Mucosa of descending colon (tissue), 3 donors: ENCODE measurements at regions not wholly inside any gene's neighbourhood (a gene's known extent, or its start where the extent isn't known, plus 50 kb on each side); places are given as distances from the start of the nearest gene placed in this dataset.
"Not testable (repeated sequence)": the region's sequence is repeated elsewhere in the genome, so short reads cannot be mapped to it uniquely, and the experiment has no call there.

Source experiments
- ATAC-seq: fragments of 200-7000 bp; cut with Tn5 transposase; one replicate; pipeline ENCODE4 v1.9.1; 2020; ENCODE audit warnings: mild to moderate bottlenecking, moderate library complexity
- DNase-seq, 3 donors: peaks; one replicate each; pipeline ENCODE4 v3.0.0-alpha.2; 2020
- H3K36me3 ChIP-seq: fragments of 200-600 bp; one replicate; pipeline ENCODE4 v1.8.0; 2021; ENCODE audit warnings: low read depth, mild to moderate bottlenecking
- H3K4me1 ChIP-seq: fragments of 200-600 bp; one replicate; pipeline ENCODE4 v1.8.0; 2021; ENCODE audit warnings: low read depth, mild to moderate bottlenecking
- H3K4me3 ChIP-seq: fragments of 200-600 bp; one replicate; pipeline ENCODE4 v1.8.0; 2021; ENCODE audit warnings: mild to moderate bottlenecking
- H3K9me3 ChIP-seq: fragments of 200-600 bp; one replicate; pipeline ENCODE4 v1.8.0; 2021; ENCODE audit warnings: mild to moderate bottlenecking
- intact Hi-C, 2 donors: fragments of 100-400 bp; cut with DNase I in 1 of 2; cut with micrococcal nuclease in 1 of 2; formaldehyde crosslinking; loops; one replicate each; pipeline versions ENCODE4 v1.11.0 to v1.11.1; 2022; cut with DNase I, micrococcal nuclease
- TF ChIP-seq, protein P1 (sequence below): fragments of 200-600 bp; IDR thresholded peaks from one replicate; pipeline ENCODE4 v1.8.0; 2022; ENCODE audit warnings: antibody characterized with exemption, mild to moderate bottlenecking
- donor health status: DM: no; HTN: no; CAD: no; lungs with moderate emphysema.
- donor health status: DM: no; HTN: no; CAD: no.
- donor health status: DM: no; HTN: yes; CAD: no.

DNA sequence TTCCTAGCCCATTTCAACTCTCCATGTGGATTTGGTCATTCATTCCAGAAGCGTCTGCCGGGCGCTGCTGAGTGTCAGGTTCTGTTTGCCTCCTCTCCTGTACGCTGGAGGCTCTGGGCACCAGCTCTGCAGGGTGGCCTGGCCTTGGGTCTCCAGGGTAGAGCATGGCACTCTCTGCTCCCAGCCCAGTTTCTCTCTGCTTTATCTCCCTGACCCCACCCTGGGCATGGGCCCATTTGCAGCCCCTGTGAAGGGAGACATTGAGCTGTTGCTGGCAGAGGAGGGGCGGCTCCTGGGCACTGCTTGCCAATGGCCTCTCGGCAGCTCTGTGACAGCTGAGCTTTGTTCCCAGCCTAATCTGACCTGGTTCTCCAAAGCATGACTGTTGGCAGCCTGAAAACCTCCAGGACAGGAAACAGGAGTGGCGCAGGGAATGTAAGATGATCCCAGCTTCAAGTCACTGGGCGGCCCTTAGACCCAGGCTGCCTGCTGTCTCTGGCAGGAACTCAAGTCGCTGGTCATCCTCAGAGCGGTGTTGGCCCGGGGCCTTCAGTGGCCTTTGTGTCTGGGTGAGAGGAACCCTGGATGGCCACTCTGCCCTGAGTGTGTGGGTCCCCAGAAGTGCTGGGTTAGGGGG, 146.8 kb downstream of the SEC14L1 start:
- no peak overlapping the region for H3K4me3 ChIP-seq
- H3K36me3 ChIP-seq, result no peaks in the 10 kb centered on the region
- TF ChIP-seq, protein P1, sequence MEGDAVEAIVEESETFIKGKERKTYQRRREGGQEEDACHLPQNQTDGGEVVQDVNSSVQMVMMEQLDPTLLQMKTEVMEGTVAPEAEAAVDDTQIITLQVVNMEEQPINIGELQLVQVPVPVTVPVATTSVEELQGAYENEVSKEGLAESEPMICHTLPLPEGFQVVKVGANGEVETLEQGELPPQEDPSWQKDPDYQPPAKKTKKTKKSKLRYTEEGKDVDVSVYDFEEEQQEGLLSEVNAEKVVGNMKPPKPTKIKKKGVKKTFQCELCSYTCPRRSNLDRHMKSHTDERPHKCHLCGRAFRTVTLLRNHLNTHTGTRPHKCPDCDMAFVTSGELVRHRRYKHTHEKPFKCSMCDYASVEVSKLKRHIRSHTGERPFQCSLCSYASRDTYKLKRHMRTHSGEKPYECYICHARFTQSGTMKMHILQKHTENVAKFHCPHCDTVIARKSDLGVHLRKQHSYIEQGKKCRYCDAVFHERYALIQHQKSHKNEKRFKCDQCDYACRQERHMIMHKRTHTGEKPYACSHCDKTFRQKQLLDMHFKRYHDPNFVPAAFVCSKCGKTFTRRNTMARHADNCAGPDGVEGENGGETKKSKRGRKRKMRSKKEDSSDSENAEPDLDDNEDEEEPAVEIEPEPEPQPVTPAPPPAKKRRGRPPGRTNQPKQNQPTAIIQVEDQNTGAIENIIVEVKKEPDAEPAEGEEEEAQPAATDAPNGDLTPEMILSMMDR, result no peak
- intact Hi-C loops, result no loop called here
- H3K4me1 ChIP-seq, result peaks cover 60% of the 10 kb centered on the region
- H3K9me3 ChIP-seq, result no peaks in the 10 kb centered on the region
- ATAC-seq, result peak; percentile 35
- peak; percentile 69 to 74 (median 72) for DNase-seq

DNA sequence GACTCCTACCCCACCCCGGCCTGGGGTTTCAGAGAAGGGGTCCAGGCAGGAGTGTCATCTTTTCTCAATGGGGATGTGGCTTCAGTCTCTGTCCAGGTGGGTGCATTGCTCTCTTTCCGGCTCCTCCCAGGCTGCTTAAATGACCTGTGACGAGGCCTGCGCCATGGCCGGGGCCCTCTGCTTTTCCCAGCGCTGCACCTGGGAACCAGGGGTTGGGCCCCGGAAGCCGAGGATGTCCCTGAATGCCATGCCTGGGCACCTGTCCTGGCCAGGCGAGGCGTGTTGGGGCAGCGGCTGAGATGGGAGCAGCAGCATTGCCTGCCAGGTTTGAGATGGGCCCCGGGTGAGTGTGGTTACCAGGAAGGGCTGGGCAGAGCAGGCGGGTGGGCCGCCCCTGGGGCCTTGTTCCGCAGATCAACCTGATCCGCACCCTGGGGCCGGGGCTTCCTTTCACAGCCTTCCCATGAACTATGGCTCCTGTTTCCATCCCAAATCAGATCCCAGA, 147.4 kb downstream of the SEC14L1 start:
- Histone ChIP-seq H3K4me1 (peaks cover 56% of the 10 kb centered on the region), H3K36me3 (no peaks in the 10 kb centered on the region), H3K9me3 (no peaks in the 10 kb centered on the region), H3K4me3 (no peak overlapping the region)
- intact Hi-C loops, result no loop called here
- ATAC-seq, result peak; percentile 24
- TF ChIP-seq, protein P1, result no peak
- peak; percentile 43 to 75 (median 73) for DNase-seq

DNA sequence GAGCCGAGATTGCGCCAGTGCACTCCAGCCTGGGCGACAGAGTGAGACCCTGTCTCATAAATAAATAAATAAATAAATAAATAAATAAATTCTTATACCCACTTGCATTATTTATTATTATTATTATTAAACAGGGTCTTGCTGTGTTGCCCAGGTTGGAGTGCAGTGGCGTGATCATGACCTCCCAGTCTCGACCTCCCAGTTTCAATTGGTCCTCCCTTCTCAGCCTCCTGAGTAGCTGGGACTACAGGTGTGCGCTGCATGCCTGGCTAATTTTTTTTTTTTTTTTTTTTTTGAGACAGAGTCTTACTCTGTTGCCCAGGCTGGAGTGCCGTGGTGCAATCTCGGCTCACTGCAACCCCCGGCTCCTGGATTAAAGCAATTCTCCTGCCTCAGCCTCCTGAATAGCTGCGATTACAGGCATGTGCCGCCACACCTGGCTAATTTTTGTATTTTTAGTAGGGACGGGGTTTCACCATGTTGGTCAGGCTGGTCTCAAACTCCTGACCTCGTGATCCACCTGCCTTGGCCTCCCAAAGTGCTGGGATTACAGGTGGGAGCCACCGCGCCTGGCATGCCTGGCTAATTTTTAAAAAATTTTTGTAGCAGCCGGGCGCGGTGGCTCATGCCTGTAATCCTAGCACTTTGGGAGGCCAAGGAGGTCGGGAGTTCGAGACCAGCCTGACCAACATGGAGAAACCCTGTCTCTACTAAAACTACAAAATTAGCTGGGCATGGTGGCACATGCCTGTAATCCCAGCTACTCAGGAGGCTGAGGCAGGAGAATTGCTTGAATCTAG, 150.2 kb downstream of the SEC14L1 start:
- intact Hi-C loops, H3K36me3 ChIP-seq, H3K9me3 ChIP-seq, ATAC-seq, DNase-seq, H3K4me3 ChIP-seq: not testable (repeated sequence)
- peaks cover 39% of the 10 kb centered on the region for H3K4me1 ChIP-seq

GRCh38 chr17:77291591-77292386, 151.0 kb downstream of the SEC14L1 start:
- Histone ChIP-seq H3K36me3 (no peaks in the 10 kb centered on the region), H3K4me1 (peaks cover 31% of the 10 kb centered on the region)
- TF ChIP-seq, protein P1, result no peak

DNA sequence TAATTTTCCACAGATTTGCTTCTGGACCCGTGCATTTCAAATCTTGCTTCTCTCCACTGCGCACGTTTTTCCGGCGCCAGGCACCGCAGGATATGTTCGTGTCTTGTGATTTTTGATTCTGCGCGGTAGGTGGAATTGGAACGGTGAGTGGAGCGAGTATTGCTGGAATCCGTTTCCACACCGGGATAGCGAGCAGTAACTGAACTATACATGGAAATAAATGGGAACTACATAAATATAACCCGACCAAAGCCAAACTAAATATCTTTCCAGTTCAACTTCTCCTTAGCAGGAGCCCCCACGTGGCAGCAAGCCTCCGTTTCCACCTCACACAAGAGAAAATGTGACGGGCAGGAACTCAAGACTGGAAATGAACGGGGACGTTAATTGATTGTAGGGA, 154.0 kb downstream of the SEC14L1 start:
- peaks cover 7% of the 10 kb centered on the region for H3K4me1 ChIP-seq
- DNase-seq (no peak), ATAC-seq (no peak)
- H3K4me3 ChIP-seq, result no peak overlapping the region
- intact Hi-C loops, result no loop called here
- no peaks in the 10 kb centered on the region for H3K36me3 ChIP-seq
- TF ChIP-seq, protein P1, result no peak
- H3K9me3 ChIP-seq, result no peaks in the 10 kb centered on the region

More at GRCh38 chr17:77291591-77292386, 151.0 kb downstream of the SEC14L1 start:
- no peaks in the 10 kb centered on the region for H3K9me3 ChIP-seq
- intact Hi-C loops, result no loop called here
- no peak overlapping the region for H3K4me3 ChIP-seq
- ATAC-seq (no peak), DNase-seq (no peak)
